ENCODE measurements at regions not wholly inside any gene's neighbourhood (a gene's known extent, or its start where the extent isn't known, plus 50 kb on each side); places are given as distances from the start of the nearest gene placed in this dataset.

- Mint-ChIP-seq H3K4me1 (peaks cover 7% of the 10 kb centered on the region), H3K36me3 (no peaks in the 10 kb centered on the region), H3K9me3 (no peaks in the 10 kb centered on the region), H3K27me3 (ENCODE audit: low read depth) (no peaks in the 10 kb centered on the region; the same call in 1 of the 2 replicates), H3K4me3 (no peak overlapping the region), H3K27ac (no peak overlapping the region)
- DNase-seq (ENCODE audit: low spot score) = no peak
- ATAC-seq = no peak
- TF ChIP-seq CTCF (IDR thresholded peaks at IDR 0.05) = no peak
- no peak for TF ChIP-seq PREB (CRISPR knock-in tag; IDR thresholded peaks at IDR 0.05; ENCODE audit: borderline replicate concordance)
- TF ChIP-seq SOX15 (CRISPR knock-in tag; IDR thresholded peaks at IDR 0.05) = no peak
- ChIA-PET POLR2A (no interaction called here), CTCF (interaction anchor here (0.8 to 2.2 kb wide), 2 partner anchors 9 to 107 kb away, joined by 3 to 14 read pairs; no protein-coding TSS in a partner anchor)
Observed at GRCh38 chr10:98318861-98319260, 50.9 kb upstream of the LOXL4 start.

All from WTC11 (cell line).